Liver (tissue), 8 donors: ENCODE measurements at regions not wholly inside any gene's neighbourhood (a gene's known extent, or its start where the extent isn't known, plus 50 kb on each side); places are given as distances from the start of the nearest gene placed in this dataset.

Source experiments
- DNase-seq: peaks from one replicate; pipeline ENCODE4 v3.0.0-alpha.2; 2017; ENCODE audit warnings: low spot score
- H3K27ac ChIP-seq, 2 donors: one replicate each; pipeline ENCODE4 v1.7.0; 2013; ENCODE audit warnings: inconsistent platforms in 2 of 2, low read length in 2 of 2, control low read depth in 1 of 2, low read depth in 1 of 2, mild to moderate bottlenecking in 1 of 2
- H3K27me3 ChIP-seq, 4 donors: one replicate each; pipeline versions ENCODE4 v1.6.1 to v1.7.0; 2013; ENCODE audit warnings: low read length in 3 of 4, inconsistent platforms in 1 of 4, mild to moderate bottlenecking in 1 of 4, moderate library complexity in 1 of 4; ENCODE audit not compliant: control insufficient read depth in 4 of 4, insufficient read depth in 4 of 4
- H3K36me3 ChIP-seq, 4 donors: one replicate each; pipeline versions ENCODE4 v1.6.1 to v1.7.0; 2013; ENCODE audit warnings: low read length in 3 of 4, mild to moderate bottlenecking in 3 of 4, low read depth in 1 of 4, moderate library complexity in 1 of 4; ENCODE audit not compliant: control insufficient read depth in 4 of 4, insufficient read depth in 3 of 4
- H3K4me1 ChIP-seq, 4 donors: one replicate each; pipeline versions ENCODE4 v1.6.1 to v1.7.0; 2013; ENCODE audit warnings: low read length in 3 of 4, mild to moderate bottlenecking in 3 of 4, moderate library complexity in 1 of 4; ENCODE audit not compliant: control insufficient read depth in 4 of 4, insufficient read depth in 4 of 4
- H3K4me3 ChIP-seq, 3 donors: one replicate each; pipeline versions ENCODE4 v1.6.1 to v1.7.0; 2013; ENCODE audit warnings: low read length in 3 of 3, control low read depth in 1 of 3, low read depth in 1 of 3, mild to moderate bottlenecking in 1 of 3
- H3K9ac ChIP-seq, 2 donors: one replicate each; pipeline ENCODE4 v1.7.0; 2013; ENCODE audit warnings: low read length in 2 of 2, mild to moderate bottlenecking in 2 of 2, moderate library complexity in 2 of 2, control low read depth in 1 of 2, low read depth in 1 of 2
- H3K9me3 ChIP-seq, 4 donors: one replicate each; pipeline versions ENCODE4 v1.6.1 to v1.7.0; 2013; ENCODE audit warnings: low read length in 3 of 4; ENCODE audit not compliant: control insufficient read depth in 4 of 4
- ATF3 ChIP-seq: IDR thresholded peaks from 2 replicates; pipeline ENCODE4 v1.6.1; 2016; ENCODE audit warnings: antibody characterized with exemption
- EGR1 ChIP-seq, 2 donors: IDR thresholded peaks; 2 replicates each; pipeline ENCODE4 v1.6.1; 2016 to 2018; ENCODE audit warnings: antibody characterized with exemption in 2 of 2, low read depth in 2 of 2
- FOXA1 ChIP-seq: IDR thresholded peaks from 2 replicates; pipeline ENCODE4 v1.6.1; 2016; ENCODE audit warnings: antibody characterized with exemption
- FOXA2 ChIP-seq: IDR thresholded peaks from 2 replicates; pipeline ENCODE4 v1.6.1; 2016; ENCODE audit warnings: antibody characterized with exemption
- HNF4G ChIP-seq: IDR thresholded peaks from 2 replicates; pipeline ENCODE4 v1.6.1; 2016; ENCODE audit warnings: antibody characterized with exemption
- JUND ChIP-seq, 2 donors: IDR thresholded peaks; 2 replicates each; pipeline ENCODE4 v1.6.1; 2016; ENCODE audit warnings: antibody characterized with exemption in 2 of 2
- SP1 ChIP-seq: IDR thresholded peaks from 2 replicates; pipeline ENCODE4 v1.6.1; 2018; ENCODE audit warnings: antibody characterized with exemption, mild to moderate bottlenecking
- WGBS: extraction: QIAGEN DNeasy Blood & Tissue Kit; methylation state at CpG from one replicate; pipeline ENCODE4 v1.1.7; 2013; 5-methylcytosine and 5-hydroxymethylcytosine counted together
- TF ChIP-seq, protein P1 (sequence below): fragments of 150-350 bp; IDR thresholded peaks from 2 replicates; pipeline ENCODE4 v1.5.1; 2017; ENCODE audit warnings: improper control_type of control experiment, low read depth, low read length; ENCODE audit not compliant: missing input control
- TF ChIP-seq, protein P2 (sequence below): IDR thresholded peaks from 2 replicates; pipeline ENCODE4 v1.6.1; 2016; ENCODE audit warnings: antibody characterized with exemption, mild to moderate bottlenecking
- donor health status: healthy.
- donor health status: healthy.
- donor health status: healthy.
- donor health status: healthy.
- donor health status: healthy.

DNA sequence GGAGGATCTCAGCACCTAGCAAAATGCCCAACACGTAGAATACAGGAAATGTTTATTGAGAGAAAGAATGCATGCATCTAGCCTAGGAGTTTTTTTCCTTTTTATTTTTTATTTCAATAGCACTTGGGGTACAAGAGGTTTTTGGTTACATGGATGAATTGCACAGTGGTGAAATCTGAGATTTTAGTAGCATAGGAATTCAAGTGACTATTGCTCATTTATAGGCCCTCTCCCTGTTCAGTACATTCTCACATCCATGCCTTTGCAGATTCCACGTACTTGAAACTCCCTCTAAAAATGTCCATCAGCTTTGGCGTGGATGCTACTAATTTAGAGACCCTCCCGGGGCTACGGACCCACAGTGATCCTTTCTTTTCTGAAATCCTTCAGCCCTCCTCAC is 61.7 kb upstream of the PIAS1 start (continued):
- TF ChIP-seq, protein P1, sequence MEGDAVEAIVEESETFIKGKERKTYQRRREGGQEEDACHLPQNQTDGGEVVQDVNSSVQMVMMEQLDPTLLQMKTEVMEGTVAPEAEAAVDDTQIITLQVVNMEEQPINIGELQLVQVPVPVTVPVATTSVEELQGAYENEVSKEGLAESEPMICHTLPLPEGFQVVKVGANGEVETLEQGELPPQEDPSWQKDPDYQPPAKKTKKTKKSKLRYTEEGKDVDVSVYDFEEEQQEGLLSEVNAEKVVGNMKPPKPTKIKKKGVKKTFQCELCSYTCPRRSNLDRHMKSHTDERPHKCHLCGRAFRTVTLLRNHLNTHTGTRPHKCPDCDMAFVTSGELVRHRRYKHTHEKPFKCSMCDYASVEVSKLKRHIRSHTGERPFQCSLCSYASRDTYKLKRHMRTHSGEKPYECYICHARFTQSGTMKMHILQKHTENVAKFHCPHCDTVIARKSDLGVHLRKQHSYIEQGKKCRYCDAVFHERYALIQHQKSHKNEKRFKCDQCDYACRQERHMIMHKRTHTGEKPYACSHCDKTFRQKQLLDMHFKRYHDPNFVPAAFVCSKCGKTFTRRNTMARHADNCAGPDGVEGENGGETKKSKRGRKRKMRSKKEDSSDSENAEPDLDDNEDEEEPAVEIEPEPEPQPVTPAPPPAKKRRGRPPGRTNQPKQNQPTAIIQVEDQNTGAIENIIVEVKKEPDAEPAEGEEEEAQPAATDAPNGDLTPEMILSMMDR: no peak
- TF ChIP-seq HNF4G (no peak), EGR1 (IDR thresholded peaks at IDR 0.05; ENCODE audit: low read depth in 2 of 2) (no peak)

GRCh38 chr15:67992834-67993233 is 61.3 kb upstream of the PIAS1 start:
- WGBS: 93% methylated on average over 2 of the region's 2 CpGs
- TF ChIP-seq, protein P2, sequence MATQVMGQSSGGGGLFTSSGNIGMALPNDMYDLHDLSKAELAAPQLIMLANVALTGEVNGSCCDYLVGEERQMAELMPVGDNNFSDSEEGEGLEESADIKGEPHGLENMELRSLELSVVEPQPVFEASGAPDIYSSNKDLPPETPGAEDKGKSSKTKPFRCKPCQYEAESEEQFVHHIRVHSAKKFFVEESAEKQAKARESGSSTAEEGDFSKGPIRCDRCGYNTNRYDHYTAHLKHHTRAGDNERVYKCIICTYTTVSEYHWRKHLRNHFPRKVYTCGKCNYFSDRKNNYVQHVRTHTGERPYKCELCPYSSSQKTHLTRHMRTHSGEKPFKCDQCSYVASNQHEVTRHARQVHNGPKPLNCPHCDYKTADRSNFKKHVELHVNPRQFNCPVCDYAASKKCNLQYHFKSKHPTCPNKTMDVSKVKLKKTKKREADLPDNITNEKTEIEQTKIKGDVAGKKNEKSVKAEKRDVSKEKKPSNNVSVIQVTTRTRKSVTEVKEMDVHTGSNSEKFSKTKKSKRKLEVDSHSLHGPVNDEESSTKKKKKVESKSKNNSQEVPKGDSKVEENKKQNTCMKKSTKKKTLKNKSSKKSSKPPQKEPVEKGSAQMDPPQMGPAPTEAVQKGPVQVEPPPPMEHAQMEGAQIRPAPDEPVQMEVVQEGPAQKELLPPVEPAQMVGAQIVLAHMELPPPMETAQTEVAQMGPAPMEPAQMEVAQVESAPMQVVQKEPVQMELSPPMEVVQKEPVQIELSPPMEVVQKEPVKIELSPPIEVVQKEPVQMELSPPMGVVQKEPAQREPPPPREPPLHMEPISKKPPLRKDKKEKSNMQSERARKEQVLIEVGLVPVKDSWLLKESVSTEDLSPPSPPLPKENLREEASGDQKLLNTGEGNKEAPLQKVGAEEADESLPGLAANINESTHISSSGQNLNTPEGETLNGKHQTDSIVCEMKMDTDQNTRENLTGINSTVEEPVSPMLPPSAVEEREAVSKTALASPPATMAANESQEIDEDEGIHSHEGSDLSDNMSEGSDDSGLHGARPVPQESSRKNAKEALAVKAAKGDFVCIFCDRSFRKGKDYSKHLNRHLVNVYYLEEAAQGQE: no peak
- TF ChIP-seq FOXA2: no peak
- TF ChIP-seq JUND (IDR thresholded peaks at IDR 0.05): no peak
- TF ChIP-seq FOXA1: no peak
- TF ChIP-seq HNF4G: no peak
- TF ChIP-seq ATF3: no peak
- no peak for TF ChIP-seq SP1
- DNase-seq: no peak
- Histone ChIP-seq H3K27me3 (no peaks in the 10 kb centered on the region), H3K4me3 (no peak overlapping the region), H3K9ac (no peak overlapping the region), H3K36me3 (no peaks in the 10 kb centered on the region), H3K9me3 (no peaks in the 10 kb centered on the region), H3K27ac (no peak overlapping the region), H3K4me1 (no peaks in the 10 kb centered on the region)

GRCh38 chr15:67997996-67998395 is 56.1 kb upstream of the PIAS1 start:
- Histone ChIP-seq H3K27ac (no peak overlapping the region), H3K27me3 (no peaks in the 10 kb centered on the region), H3K36me3 (no peaks in the 10 kb centered on the region), H3K4me3 (no peak overlapping the region), H3K9ac (no peak overlapping the region), H3K9me3 (no peaks in the 10 kb centered on the region), H3K4me1 (no peaks in the 10 kb centered on the region)
- WGBS: 97% methylated on average over 1 of the region's 1 CpG
- no peak for DNase-seq
- TF ChIP-seq HNF4G: no peak
- TF ChIP-seq, protein P2: no peak
- no peak for TF ChIP-seq EGR1 (IDR thresholded peaks at IDR 0.05; ENCODE audit: low read depth in 2 of 2)
